NOMO-1 treated with DMSO at 0.1 percent for 48 hours (cell line): ENCODE measurements at regions not wholly inside any gene's neighbourhood (a gene's known extent, or its start where the extent isn't known, plus 50 kb on each side); places are given as distances from the start of the nearest gene placed in this dataset.
"Not testable (repeated sequence)": the region's sequence is repeated elsewhere in the genome, so short reads cannot be mapped to it uniquely, and the experiment has no call there.

Source experiments
- DNase-seq: peaks from one replicate; lab custom pipeline; 2025; ENCODE audit not compliant: unreplicated experiment; lab: John Stamatoyannopoulos, UW

DNA sequence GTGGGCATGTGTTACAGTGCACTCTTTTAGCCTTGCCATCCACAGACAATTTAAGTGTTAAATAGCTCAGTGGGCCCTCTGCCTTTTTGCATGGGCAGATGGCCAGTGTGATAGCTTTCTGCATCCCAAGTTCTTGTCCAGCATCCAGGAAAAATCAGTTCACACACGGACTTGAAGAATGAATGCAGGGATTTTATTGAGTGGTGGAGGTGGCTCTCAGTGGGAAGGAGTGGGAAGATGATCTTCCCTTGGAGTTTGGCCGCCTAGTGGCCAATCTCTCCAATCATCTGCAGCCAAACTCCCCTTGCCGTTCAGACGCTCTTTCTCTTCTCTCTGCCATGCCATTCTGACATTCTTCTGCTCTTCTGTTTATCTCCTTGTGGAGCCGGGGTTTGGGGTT is 322.4 kb upstream of the GRAMD2B start:
- no peak for DNase-seq

DNA sequence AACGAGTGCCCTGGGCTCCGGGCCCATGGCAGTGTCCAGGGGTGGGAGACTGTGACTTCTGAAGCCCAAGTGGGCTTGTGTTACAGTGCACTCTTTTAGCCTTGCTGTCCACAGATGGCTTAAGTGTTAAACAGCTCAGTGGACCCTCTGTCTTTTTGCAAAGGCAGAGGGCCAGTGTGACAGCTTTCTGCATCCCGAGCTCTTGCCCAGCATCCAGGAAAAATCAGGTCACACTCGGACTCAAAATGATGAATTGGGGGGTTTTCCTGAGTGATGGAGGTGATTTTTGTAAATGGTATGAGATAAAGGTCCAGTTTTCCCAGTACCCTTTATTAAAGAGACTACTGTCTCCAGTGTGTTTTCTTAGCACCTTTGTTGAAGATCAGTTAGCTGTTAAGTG is 321.3 kb upstream of the GRAMD2B start:
- DNase-seq: no peak

DNA sequence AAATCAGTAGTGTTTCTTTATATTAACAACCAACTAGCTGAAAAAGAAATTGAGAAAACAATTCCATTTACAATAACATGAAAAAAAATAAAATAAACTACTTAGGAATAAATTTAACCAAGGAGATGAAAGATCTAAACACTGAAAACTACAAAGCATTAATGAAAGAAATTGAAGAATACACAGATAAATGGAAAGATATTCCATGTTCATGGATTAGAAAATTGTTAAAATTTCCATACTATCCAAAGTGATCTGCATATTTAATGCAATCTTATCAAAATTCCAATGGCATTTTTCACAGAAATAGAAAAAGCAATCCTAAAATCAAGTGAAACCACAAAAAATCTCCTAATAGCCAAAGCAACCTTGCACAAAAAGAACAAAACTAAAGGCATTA is 320.2 kb upstream of the GRAMD2B start:
- DNase-seq: no peak

DNA sequence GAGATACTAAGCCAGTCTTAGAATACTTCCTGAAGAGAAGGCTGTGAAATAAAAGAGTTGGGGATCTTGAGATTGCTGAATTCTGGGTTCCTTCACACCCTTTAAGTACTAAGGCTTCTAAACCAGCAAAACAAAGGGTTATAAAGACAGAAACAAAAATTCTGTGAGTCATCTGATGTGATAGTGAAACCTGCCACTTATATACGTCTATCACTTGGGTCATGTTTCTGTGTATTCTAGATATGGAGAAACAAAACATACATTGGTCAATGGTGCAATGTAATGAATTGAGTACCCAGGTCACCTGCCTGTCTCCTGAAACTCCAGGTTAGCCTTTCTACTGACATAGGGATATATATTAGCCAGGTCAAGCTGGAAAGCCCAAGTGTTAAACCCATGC is 319.3 kb upstream of the GRAMD2B start:
- DNase-seq: no peak

DNA sequence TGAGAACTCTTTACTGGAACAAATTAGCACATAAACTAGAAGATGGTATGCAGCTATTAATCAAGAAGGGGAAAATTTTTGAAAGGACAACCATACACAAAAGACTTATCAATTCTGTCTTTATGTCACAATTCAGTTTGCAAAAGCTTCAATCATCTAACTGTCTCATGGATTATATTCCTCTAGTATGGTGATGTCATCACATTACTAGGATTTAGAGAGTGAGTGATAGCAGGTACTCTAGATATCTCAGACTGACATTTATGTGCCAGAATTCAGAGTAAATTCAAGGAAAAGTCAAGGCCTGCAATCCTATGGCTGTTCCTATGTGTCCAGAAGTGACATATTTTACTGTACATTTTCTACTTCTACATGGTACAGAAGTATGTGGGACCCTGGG is 318.9 kb upstream of the GRAMD2B start:
- DNase-seq: no peak

DNA sequence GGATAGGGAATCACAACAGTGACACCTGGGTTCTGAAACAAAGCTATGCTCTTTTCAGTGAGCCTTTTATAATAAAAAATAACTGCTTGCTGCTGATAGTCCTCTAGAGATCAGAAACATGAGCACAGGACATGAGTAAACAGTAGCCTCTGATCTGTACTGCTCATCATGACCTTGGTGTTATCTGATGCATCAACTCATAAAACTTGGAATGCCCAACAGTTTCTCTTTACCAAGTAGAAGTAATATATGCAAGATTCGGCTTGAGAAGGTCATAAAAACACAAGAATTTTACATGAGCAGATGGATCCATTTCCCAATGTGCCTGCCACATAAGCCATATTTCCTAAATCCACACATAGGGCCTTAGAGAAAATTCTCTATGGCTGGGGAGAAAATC is 318.3 kb upstream of the GRAMD2B start:
- no peak for DNase-seq

DNA sequence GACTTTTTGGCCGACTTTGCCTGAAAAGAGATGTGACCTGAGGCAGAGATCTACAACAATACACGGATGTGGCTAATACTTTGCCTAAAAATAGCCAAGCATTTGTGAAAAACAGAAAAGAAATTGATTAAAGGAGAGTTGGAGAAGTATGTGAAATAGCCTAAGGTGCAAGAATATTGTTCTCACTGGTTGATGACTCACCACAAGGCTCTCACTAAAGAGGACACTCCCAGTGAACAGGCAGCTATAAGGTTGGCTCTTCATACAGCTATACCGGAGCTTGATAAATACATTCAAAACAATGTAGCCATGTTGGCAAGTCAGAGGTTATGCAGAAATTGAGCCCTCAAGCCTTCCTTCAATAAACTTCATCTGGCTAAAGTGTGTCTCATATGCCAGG is 317.2 kb upstream of the GRAMD2B start:
- DNase-seq: no peak

DNA sequence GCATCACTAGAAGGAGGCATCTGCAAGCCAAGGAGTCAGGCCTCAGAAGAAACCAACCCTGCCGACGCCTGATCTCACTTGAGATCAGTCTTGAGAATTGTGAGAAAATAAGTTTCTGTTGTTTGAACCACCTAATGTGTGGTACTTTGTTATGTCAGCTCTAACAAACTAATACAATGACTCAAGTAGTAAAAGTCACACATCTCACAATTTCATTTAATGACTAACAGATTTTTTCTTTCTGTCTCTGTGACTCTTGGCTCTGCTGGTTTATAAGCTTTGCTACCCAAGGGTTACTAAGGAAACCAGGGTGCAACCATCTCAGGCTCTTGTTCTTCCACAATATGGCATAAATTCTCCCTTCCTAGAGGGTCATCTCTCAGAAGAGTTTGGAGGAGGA is 315.8 kb upstream of the GRAMD2B start:
- no peak for DNase-seq

DNA sequence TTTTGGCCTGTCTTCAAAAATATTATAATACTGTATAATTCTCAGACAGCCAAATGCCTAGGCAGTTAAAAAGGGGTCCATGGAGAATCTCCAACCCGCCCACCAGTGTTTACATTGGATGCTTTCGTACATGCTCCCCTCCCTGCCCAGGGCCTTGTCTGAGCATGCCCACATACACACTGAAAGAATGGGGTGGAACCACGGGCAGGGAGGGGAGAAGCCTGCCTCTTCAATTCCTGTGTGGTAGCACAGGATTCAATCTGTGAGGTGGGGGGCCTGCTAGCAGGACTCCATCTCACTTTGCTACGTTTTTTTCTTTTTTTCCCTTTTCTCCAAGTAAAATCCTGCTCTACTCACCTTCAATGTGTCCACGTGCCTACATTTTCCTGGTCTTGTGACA is 314.7 kb upstream of the GRAMD2B start:
- DNase-seq: no peak

DNA sequence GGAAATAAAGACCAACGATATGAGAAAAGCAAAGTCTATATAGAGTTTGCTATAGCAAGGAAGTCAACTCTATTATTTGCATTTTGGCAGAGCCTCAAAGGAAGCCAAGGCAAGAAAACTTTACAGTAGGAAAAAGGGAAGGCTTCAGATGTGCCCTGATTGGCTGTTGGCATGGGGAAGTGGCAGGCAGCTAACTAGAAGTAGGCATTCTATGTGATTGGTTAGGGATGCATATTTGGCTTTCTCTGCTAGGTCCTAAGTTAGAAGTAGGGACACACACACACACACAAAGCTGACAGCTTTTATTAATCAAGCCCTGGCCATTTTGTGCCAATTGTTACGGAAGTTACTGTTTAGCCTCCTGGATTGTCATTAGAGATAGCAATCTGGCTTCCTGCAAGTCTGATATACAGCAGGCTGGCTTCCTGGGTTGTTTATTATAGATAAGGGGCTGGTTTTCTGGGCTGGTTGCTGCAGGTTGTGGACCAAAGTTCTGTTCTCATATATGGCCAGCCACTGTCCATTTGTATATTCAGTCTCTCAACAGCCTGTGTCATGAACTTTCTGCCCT is 308.1 kb upstream of the GRAMD2B start:
- no peak for DNase-seq

DNA sequence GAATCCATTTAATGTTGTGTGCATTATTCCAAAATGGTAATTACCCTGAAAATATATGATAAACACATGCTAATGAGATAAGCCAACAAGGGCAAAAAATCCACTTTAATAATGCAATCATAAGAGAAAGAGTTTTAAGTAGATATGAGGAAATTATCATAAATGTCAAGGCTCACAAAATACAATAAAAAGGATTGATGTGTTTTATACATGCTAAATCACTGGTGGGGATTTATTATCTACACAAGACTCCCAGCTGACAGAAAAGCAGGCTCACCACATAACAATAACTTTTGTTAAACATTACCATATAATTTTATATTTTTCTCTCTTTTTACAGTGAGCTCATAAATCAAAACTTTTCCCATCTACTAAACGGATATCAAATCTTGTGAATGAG is 306.2 kb upstream of the GRAMD2B start:
- no peak for DNase-seq

DNA sequence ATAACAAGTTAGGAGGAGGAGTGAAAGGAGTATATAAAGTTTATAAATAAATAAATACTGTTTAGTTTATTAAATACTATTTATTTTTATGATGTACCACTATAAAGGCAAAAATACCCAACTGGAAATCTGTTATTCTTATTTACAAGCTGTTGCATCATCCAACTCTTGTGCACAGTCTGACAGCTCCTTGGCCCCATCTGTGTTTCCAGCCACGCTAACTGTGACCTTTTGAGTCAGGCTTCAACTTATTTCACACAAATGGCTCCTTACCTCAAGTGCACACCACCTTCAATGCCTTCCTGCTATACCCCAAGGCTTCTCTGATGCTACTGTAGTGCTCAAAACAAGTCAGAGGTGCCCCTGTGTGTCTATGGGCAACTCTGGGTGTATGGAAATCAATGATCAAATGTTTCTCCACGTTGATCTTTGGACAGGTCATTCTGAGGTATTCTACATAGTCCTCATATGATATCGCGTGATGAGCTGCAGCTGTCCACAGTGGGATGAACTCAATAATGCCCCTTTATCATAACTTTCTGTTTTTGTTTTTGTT is 303.2 kb upstream of the GRAMD2B start:
- DNase-seq: no peak

DNA sequence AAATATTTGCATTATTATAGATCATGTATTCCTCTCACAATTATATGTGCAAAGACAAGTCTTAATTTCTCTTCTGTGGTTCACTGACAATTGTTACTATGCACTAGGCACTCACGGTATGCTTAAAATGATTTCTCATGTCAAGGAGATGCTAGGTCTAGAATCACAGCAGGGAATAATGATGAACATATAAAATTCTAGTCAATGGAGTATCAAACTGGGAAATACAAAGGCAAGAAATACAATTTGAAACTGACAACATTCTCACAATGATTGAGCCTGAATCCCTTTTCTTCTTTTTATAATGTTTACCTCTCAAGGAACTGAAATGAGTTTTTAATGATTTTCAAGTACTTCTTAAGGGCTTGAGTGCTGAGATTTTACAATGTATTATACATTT is 302.3 kb upstream of the GRAMD2B start:
- DNase-seq: no peak

DNA sequence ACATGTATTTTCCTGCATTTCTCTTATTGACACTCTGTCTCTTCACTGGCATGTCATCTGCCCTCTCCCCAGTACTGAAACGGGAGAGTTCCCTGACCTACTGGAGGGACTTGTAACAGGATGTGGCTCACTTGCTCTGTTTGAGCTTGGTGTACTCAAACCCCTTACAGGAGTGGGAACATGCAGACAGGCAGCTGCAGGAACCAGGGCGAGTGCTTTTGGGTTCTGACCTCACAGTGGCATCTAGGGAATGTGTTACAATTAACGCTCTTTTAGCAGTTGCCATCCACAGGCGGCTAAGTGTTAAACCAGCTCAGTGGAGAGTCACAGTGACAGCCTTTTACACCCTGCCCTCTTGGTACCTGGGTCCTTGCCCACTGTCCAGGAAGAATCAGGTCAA is 300.3 kb upstream of the GRAMD2B start:
- no peak for DNase-seq

DNA sequence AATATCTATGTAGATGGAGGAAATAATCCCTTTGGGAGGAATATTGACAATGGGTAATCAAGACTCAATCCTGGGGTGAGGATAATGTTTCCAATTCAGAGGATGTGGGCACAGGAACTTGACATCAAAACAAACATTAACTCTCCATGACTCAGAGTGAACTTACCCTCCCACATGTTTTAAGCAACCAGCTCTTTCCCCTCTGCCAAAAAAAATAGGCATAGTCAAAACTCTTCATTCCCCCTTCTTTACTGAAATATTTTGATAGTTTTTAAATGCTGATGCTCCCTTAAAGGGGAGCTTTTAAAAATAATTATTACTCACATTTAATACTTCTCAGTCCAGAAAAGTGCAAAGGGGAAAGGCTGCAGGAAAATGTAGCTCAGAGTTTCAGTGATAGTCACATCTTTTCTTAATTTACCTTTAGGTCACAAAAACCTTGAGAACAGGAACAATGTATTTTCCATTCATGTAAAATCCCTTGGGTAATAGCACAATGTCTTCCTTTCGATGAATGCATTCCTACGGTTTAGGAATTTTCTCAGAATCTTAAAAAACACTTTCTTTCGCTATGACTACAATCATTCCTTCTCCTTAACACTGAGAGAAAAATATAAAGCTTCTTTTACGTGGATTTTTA is 298.4 kb upstream of the GRAMD2B start:
- no peak for DNase-seq

DNA sequence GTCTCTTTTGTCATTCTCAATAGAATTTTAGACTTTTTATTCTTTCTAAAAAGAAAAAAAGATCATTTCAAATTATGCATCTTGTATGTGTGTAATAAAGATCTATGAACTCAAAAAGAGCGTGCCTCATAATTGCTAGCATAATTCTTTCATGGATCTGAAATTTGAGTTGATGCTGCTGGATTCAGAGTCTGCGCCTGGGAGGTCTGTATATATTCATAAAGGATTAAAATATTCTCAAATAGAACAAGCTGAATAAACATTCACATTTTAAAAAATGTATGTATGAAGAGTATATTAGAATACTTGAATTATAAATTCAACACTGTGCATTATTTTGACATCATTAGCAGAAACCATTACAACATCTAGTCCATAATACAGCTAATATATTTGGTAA is 297.8 kb upstream of the GRAMD2B start:
- DNase-seq: no peak

DNA sequence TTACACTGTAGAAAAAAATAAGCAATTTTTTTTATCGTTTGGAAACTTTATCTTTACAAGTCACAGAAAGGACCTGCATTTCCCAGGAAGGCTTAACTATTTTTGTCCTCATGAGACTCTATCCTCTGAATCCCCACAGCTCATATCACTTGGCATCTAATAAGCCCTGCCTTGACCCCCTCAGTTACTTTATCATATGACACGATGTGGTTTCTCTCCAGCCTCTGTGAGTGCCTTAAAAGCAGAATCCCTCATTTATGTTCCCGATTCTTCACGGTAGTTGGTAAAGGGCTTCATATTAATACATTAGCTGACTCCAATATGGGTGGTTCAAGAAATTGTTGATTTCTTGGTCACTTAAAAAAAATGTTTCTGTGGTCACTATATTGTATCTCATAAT is 296.6 kb upstream of the GRAMD2B start:
- no peak for DNase-seq

DNA sequence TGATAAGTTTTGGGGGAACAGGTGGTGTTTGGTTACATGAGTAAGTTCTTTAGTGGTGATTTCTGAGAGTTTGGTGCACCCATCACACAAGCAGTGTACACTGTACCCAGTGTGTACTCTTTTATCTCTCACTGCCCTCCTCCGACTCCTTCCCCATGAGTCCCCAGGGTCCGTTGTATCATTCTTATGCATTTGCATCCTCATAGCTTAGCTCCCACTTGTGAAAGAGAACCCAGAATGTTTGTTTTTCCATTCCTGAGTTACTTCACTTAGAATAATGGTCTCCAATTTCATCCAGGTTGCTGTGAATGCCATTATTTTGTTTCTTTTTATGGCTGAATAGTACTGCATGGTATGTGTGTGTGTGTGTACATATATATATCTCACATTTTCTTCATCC is 295.8 kb upstream of the GRAMD2B start:
- DNase-seq: not testable (repeated sequence)

DNA sequence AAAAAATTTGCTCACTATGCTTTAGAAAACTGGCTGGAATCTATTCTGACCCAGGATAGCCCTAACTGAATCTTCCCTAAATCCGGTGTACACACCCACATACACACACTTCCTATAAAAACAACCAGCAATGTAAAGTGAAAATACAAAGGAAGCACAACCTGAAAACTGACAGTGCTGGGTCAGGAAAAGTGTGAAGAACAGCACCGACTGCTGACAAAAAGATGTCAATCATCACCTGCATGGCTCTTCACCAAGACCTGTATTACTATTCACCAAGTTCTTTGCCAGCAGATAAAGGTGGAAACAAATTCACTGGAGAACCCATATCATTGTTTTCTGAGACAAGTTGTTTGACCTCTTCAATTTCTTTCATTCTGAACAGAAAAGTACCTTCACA is 293.8 kb upstream of the GRAMD2B start:
- no peak for DNase-seq

DNA sequence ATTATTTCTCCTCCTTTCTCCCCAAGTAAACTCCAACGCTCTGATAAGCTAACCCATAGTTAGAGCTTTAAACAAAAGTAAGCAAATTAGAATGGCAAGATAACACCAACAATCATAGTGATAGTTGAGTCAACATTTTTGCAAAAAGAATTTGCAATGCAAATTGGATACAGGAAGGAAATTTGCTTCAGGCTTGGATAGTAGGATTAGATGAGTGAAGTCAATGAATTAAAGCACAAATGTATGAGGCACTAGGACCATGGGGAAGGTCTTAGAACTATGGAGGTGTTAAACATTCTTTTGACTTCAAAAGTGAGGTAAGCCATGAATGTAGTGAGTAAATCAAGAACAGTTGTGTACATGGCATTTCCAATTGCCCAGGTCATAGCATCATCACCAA is 289.8 kb upstream of the GRAMD2B start:
- no peak for DNase-seq

DNA sequence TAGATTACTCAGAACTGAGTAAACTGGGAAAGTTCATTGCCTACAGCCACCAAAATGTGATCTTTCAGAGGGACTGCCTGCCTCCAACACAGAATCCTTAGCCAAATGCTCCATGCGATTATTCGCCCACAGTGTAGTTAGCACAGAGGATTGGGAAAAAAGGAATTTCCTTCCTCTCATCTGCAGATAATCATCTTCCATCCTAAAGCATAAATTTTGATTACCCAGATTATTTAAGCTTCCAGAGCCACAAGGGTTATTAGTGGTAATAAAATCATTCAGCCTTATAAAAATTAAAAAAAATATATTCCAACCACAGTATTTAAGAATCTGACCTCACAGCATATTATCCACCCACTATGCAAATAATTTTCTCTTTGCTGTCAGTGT is 285.3 kb upstream of the GRAMD2B start:
- DNase-seq: no peak

DNA sequence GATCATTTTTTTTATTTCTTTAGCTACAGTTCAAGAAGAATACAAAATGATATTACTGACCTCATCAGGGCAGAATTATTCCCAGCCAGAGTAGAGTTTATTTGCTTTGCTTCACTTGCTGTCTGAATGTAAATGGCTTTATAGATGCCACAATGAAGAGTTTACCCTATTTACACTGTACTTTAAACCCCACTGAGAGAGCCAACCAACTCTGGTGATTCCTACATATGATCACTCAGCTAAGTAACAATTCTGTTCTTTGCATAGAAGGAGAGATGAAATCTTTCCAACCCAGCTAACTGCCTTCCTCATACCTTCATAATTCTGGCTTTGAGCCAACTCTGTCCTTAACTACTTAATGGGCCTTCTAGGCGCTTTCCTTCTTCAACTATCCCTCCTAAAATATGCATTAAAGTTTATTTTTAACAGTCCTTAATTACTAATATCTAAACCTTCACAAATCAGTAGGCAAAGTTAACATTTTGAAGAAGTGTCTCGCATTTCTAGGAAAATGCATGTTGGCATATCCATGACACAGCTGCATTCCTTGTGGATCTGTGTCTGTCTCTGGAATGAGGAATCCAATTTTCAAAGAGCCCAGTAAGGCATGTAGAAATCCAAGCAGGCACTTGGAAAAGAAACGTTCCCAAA is 284.8 kb upstream of the GRAMD2B start:
- no peak for DNase-seq

DNA sequence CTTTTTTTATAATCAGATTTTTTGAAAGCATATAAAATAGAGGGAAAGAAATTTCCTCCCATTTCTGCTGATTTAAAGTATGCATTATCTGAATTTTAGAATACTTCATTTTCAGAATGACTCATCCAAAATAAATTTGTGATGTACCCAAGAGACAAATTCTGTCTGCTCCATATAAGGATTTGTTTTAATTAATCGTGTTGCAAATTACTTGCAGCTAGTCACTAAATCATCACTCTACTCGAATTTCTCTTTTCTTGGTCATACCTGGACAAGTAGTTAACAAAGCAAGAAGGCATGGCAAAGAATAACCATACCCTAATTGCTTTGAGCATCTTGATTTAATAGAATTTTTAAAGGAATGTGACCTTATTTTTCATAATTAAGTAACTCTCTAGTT is 284.1 kb upstream of the GRAMD2B start:
- no peak for DNase-seq
